ENCODE measurements at regions not wholly inside any gene's neighbourhood (a gene's known extent, or its start where the extent isn't known, plus 50 kb on each side); places are given as distances from the start of the nearest gene placed in this dataset.

- DNase-seq (no peak), ATAC-seq (no peak)
- Histone ChIP-seq H3K27ac (no peak overlapping the region), H3K4me3 (no peak overlapping the region), H3K36me3 (no peaks in the 10 kb centered on the region), H3K27me3 (no peaks in the 10 kb centered on the region), H3K4me1 (no peaks in the 10 kb centered on the region), H3K9me3 (no peaks in the 10 kb centered on the region)
- TF ChIP-seq, protein P1, sequence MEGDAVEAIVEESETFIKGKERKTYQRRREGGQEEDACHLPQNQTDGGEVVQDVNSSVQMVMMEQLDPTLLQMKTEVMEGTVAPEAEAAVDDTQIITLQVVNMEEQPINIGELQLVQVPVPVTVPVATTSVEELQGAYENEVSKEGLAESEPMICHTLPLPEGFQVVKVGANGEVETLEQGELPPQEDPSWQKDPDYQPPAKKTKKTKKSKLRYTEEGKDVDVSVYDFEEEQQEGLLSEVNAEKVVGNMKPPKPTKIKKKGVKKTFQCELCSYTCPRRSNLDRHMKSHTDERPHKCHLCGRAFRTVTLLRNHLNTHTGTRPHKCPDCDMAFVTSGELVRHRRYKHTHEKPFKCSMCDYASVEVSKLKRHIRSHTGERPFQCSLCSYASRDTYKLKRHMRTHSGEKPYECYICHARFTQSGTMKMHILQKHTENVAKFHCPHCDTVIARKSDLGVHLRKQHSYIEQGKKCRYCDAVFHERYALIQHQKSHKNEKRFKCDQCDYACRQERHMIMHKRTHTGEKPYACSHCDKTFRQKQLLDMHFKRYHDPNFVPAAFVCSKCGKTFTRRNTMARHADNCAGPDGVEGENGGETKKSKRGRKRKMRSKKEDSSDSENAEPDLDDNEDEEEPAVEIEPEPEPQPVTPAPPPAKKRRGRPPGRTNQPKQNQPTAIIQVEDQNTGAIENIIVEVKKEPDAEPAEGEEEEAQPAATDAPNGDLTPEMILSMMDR (IDR thresholded peaks at IDR 0.05): no peak
- intact Hi-C loops (cut with DNase I): no loop called here
These were observed 102.9 kb downstream of the ACER2 start for GRCh38 chr9:19511694-19512093.

- intact Hi-C loops (cut with DNase I): no loop called here
- DNase-seq (no peak), ATAC-seq (no peak)
- Histone ChIP-seq H3K27me3 (no peaks in the 10 kb centered on the region), H3K27ac (no peak overlapping the region), H3K4me3 (no peak overlapping the region), H3K4me1 (no peaks in the 10 kb centered on the region), H3K9me3 (no peaks in the 10 kb centered on the region), H3K36me3 (no peaks in the 10 kb centered on the region)
- TF ChIP-seq, protein P1 (IDR thresholded peaks at IDR 0.05): no peak
These were observed 102.1 kb downstream of the ACER2 start for GRCh38 chr9:19510907-19511306.
